Erythroblast (primary cell): ENCODE measurements at regions not wholly inside any gene's neighbourhood (a gene's known extent, or its start where the extent isn't known, plus 50 kb on each side); places are given as distances from the start of the nearest gene placed in this dataset.

ENCODE experiments used
- GATA1 ChIP-seq: IDR thresholded peaks from 2 replicates; pipeline ENCODE4 v1.6.1; 2011; ENCODE audit warnings: low read depth, mild to moderate bottlenecking, control low read depth, low read length, moderate library complexity
- POLR2A ChIP-seq: IDR thresholded peaks from 2 replicates; pipeline ENCODE4 v1.6.1; 2011; ENCODE audit warnings: mild to moderate bottlenecking, low read length

GRCh38 chr9:115494393-115494792, 376.4 kb upstream of the TNC start:
- no peak for TF ChIP-seq POLR2A
- no peak for TF ChIP-seq GATA1
